Activated CD8-positive, alpha-beta memory T cell treated with anti-CD3 and anti-CD28 coated beads, Interleukin-2, amount 10 ng/mL, durations not matched to agents 7 days and 5 days (primary cell): ENCODE measurements at regions not wholly inside any gene's neighbourhood (a gene's known extent, or its start where the extent isn't known, plus 50 kb on each side); places are given as distances from the start of the nearest gene placed in this dataset.
A peak's percentile ranks its signal among the peaks of the same experiment; 100 is the strongest.

ENCODE experiments used
- ATAC-seq: fragments of 150-1000 bp; cut with Tn5 transposase; one replicate; pipeline ENCODE4 v1.10.0; 2021; ENCODE audit warnings: moderate library complexity
- CTCF ChIA-PET: fragments of 350-600 bp; sonication (Branson Sonifier 250); formaldehyde crosslinking; loops from one replicate; lab custom pipeline; 2021; ENCODE audit warnings: antibody characterized with exemption; lab: Charles Lee
- DNase-seq: peaks from one replicate; pipeline ENCODE4 v3.0.0-alpha.2; 2020
- H3K27ac Mint-ChIP-seq: one replicate; pipeline ENCODE4 v1.8.0; 2021; ENCODE audit warnings: mild to moderate bottlenecking, mixed read lengths
- H3K27me3 Mint-ChIP-seq: one replicate; pipeline ENCODE4 v1.8.0; 2021; ENCODE audit warnings: mixed read lengths
- H3K36me3 Mint-ChIP-seq: one replicate; pipeline ENCODE4 v1.8.0; 2021; ENCODE audit warnings: mild to moderate bottlenecking, mixed read lengths
- H3K4me1 Mint-ChIP-seq: one replicate; pipeline ENCODE4 v1.8.0; 2021; ENCODE audit warnings: mixed read lengths
- H3K4me3 Mint-ChIP-seq: one replicate; pipeline ENCODE4 v1.8.0; 2021; ENCODE audit warnings: mild to moderate bottlenecking, moderate library complexity, mixed read lengths
- H3K9me3 Mint-ChIP-seq: one replicate; pipeline ENCODE4 v1.8.0; 2022; ENCODE audit warnings: low read depth, mixed read lengths

GRCh38 chr9:91040371-91041215 lies 239.0 kb downstream of the SYK start:
- ATAC-seq (no peak), DNase-seq (peak; percentile 31)
- CTCF ChIA-PET: interaction anchor here (0.9 to 1.4 kb wide), 4 partner anchors 126 to 392 kb away, joined by 3 to 6 read pairs (median 3); partner anchors contain the start of gene AUH
- no peaks in the 10 kb centered on the region for H3K27me3 Mint-ChIP-seq
- H3K27ac Mint-ChIP-seq: peak overlapping the region; percentile 38
- no peak overlapping the region for H3K4me3 Mint-ChIP-seq
- H3K36me3 Mint-ChIP-seq: peaks cover 4% of the 10 kb centered on the region
- H3K4me1 Mint-ChIP-seq: peaks cover 86% of the 10 kb centered on the region
- H3K9me3 Mint-ChIP-seq: no peaks in the 10 kb centered on the region

- Mint-ChIP-seq H3K36me3 (peaks cover 4% of the 10 kb centered on the region), H3K27ac (peak overlapping the region; percentile 44), H3K4me1 (peaks cover 83% of the 10 kb centered on the region), H3K9me3 (no peaks in the 10 kb centered on the region), H3K4me3 (no peak overlapping the region), H3K27me3 (no peaks in the 10 kb centered on the region)
- CTCF ChIA-PET: interaction anchor here (0.9 kb wide), 1 partner anchor 8 kb away, joined by 4 read pairs; no protein-coding TSS in a partner anchor
- no peak for ATAC-seq
- DNase-seq: peak; percentile 23
These were observed 240.4 kb downstream of the SYK start for GRCh38 chr9:91042024-91042423.

- CTCF ChIA-PET: interaction anchor here (0.9 kb wide), 1 partner anchor 9 kb away, joined by 4 read pairs; no protein-coding TSS in a partner anchor
- H3K36me3 Mint-ChIP-seq: peaks cover 4% of the 10 kb centered on the region
- H3K27me3 Mint-ChIP-seq: no peaks in the 10 kb centered on the region
- DNase-seq (peak; percentile 21), ATAC-seq (no peak)
- H3K4me1 Mint-ChIP-seq: peaks cover 83% of the 10 kb centered on the region
- H3K9me3 Mint-ChIP-seq: no peaks in the 10 kb centered on the region
- no peak overlapping the region for H3K27ac Mint-ChIP-seq
- H3K4me3 Mint-ChIP-seq: no peak overlapping the region
These were observed 240.9 kb downstream of the SYK start for GRCh38 chr9:91042541-91042940.

- no peak for ATAC-seq
- CTCF ChIA-PET: interaction anchor here (1.1 to 1.2 kb wide), 2 partner anchors 9 to 24 kb away, joined by 3 to 4 read pairs; no protein-coding TSS in a partner anchor
- peaks cover 83% of the 10 kb centered on the region for H3K4me1 Mint-ChIP-seq
- H3K4me3 Mint-ChIP-seq: no peak overlapping the region
- peaks cover 4% of the 10 kb centered on the region for H3K36me3 Mint-ChIP-seq
- no peaks in the 10 kb centered on the region for H3K27me3 Mint-ChIP-seq
- no peaks in the 10 kb centered on the region for H3K9me3 Mint-ChIP-seq
- DNase-seq: peak; percentile 38
- no peak overlapping the region for H3K27ac Mint-ChIP-seq
These were observed 241.6 kb downstream of the SYK start for GRCh38 chr9:91043056-91043810.

GRCh38 chr9:91043811-91044175 lies 242.2 kb downstream of the SYK start:
- H3K4me3 Mint-ChIP-seq: no peak overlapping the region
- no peak overlapping the region for H3K27ac Mint-ChIP-seq
- peak; percentile 38 for DNase-seq
- CTCF ChIA-PET: interaction anchor here (1.1 to 2.1 kb wide), 3 partner anchors 10 to 390 kb away, joined by 3 to 5 read pairs (median 4); no protein-coding TSS in a partner anchor
- H3K27me3 Mint-ChIP-seq: no peaks in the 10 kb centered on the region
- ATAC-seq: no peak
- H3K36me3 Mint-ChIP-seq: peaks cover 4% of the 10 kb centered on the region
- peaks cover 83% of the 10 kb centered on the region for H3K4me1 Mint-ChIP-seq
- no peaks in the 10 kb centered on the region for H3K9me3 Mint-ChIP-seq

- peaks cover 4% of the 10 kb centered on the region for H3K36me3 Mint-ChIP-seq
- DNase-seq: peak; percentile 34
- no peak for ATAC-seq
- H3K9me3 Mint-ChIP-seq: no peaks in the 10 kb centered on the region
- H3K27ac Mint-ChIP-seq: no peak overlapping the region
- no peaks in the 10 kb centered on the region for H3K27me3 Mint-ChIP-seq
- CTCF ChIA-PET: interaction anchor here (1.1 to 2.1 kb wide), 3 partner anchors 10 to 389 kb away, joined by 3 to 5 read pairs (median 4); no protein-coding TSS in a partner anchor
- H3K4me3 Mint-ChIP-seq: no peak overlapping the region
- H3K4me1 Mint-ChIP-seq: peaks cover 82% of the 10 kb centered on the region
These were observed 242.7 kb downstream of the SYK start for GRCh38 chr9:91044354-91044753.

GRCh38 chr9:91045041-91045440 lies 243.4 kb downstream of the SYK start:
- H3K27ac Mint-ChIP-seq: no peak overlapping the region
- DNase-seq (no peak), ATAC-seq (no peak)
- H3K9me3 Mint-ChIP-seq: no peaks in the 10 kb centered on the region
- peaks cover 5% of the 10 kb centered on the region for H3K36me3 Mint-ChIP-seq
- H3K4me1 Mint-ChIP-seq: peaks cover 77% of the 10 kb centered on the region
- H3K27me3 Mint-ChIP-seq: no peaks in the 10 kb centered on the region
- CTCF ChIA-PET: interaction anchor here (1.3 to 2.1 kb wide), 2 partner anchors 377 to 388 kb away, joined by 4 to 5 read pairs; no protein-coding TSS in a partner anchor
- H3K4me3 Mint-ChIP-seq: no peak overlapping the region

- DNase-seq: peak; percentile 79
- Mint-ChIP-seq H3K4me1 (peaks cover 71% of the 10 kb centered on the region), H3K4me3 (peak overlapping the region; percentile 59), H3K9me3 (no peaks in the 10 kb centered on the region), H3K27ac (peak overlapping the region; percentile 84), H3K27me3 (no peaks in the 10 kb centered on the region), H3K36me3 (peaks cover 15% of the 10 kb centered on the region)
- peak; percentile 74 for ATAC-seq
- CTCF ChIA-PET: no interaction called here
These were observed 245.9 kb downstream of the SYK start for GRCh38 chr9:91047529-91047928.

- Mint-ChIP-seq H3K9me3 (peaks cover 5% of the 10 kb centered on the region), H3K36me3 (peaks cover 17% of the 10 kb centered on the region), H3K27ac (peak overlapping the region; percentile 84), H3K27me3 (no peaks in the 10 kb centered on the region), H3K4me3 (peak overlapping the region; percentile 59), H3K4me1 (peaks cover 71% of the 10 kb centered on the region)
- CTCF ChIA-PET: no interaction called here
- ATAC-seq (peak; percentile 91), DNase-seq (peak; percentile 73)
These were observed 246.5 kb downstream of the SYK start for GRCh38 chr9:91047993-91048607.

GRCh38 chr9:91048749-91049148 lies 247.1 kb downstream of the SYK start:
- peak; percentile 31 for DNase-seq
- CTCF ChIA-PET: interaction anchor here (1.4 to 2.6 kb wide), 2 partner anchors 12 to 18 kb away, joined by 3 to 10 read pairs; no protein-coding TSS in a partner anchor
- ATAC-seq: no peak
- H3K9me3 Mint-ChIP-seq: peaks cover 7% of the 10 kb centered on the region
- peak overlapping the region; percentile 84 for H3K27ac Mint-ChIP-seq
- H3K4me3 Mint-ChIP-seq: no peak overlapping the region
- H3K27me3 Mint-ChIP-seq: no peaks in the 10 kb centered on the region
- peaks cover 66% of the 10 kb centered on the region for H3K4me1 Mint-ChIP-seq
- H3K36me3 Mint-ChIP-seq: peaks cover 18% of the 10 kb centered on the region

- Mint-ChIP-seq H3K4me3 (no peak overlapping the region), H3K9me3 (peaks cover 8% of the 10 kb centered on the region), H3K36me3 (peaks cover 20% of the 10 kb centered on the region), H3K4me1 (peaks cover 27% of the 10 kb centered on the region), H3K27me3 (no peaks in the 10 kb centered on the region), H3K27ac (no peak overlapping the region)
- DNase-seq (no peak), ATAC-seq (no peak)
- CTCF ChIA-PET: no interaction called here
These were observed 252.2 kb downstream of the SYK start for GRCh38 chr9:91053824-91054223.

- peaks cover 21% of the 10 kb centered on the region for H3K36me3 Mint-ChIP-seq
- no peak for ATAC-seq
- peaks cover 8% of the 10 kb centered on the region for H3K9me3 Mint-ChIP-seq
- CTCF ChIA-PET: interaction anchor here (0.9 kb wide), 1 partner anchor 404 kb away, joined by 3 read pairs; no protein-coding TSS in a partner anchor
- no peak for DNase-seq
- peaks cover 22% of the 10 kb centered on the region for H3K4me1 Mint-ChIP-seq
- no peak overlapping the region for H3K27ac Mint-ChIP-seq
- no peak overlapping the region for H3K4me3 Mint-ChIP-seq
- no peaks in the 10 kb centered on the region for H3K27me3 Mint-ChIP-seq
These were observed 254.2 kb downstream of the SYK start for GRCh38 chr9:91055845-91056244.

- CTCF ChIA-PET: interaction anchor here (0.9 kb wide), 2 partner anchors 13 to 403 kb away, joined by 3 read pairs; no protein-coding TSS in a partner anchor
- Mint-ChIP-seq H3K4me1 (peaks cover 26% of the 10 kb centered on the region), H3K27me3 (no peaks in the 10 kb centered on the region), H3K9me3 (peaks cover 8% of the 10 kb centered on the region), H3K27ac (no peak overlapping the region), H3K36me3 (peaks cover 20% of the 10 kb centered on the region), H3K4me3 (no peak overlapping the region)
- no peak for DNase-seq
- no peak for ATAC-seq
These were observed 254.9 kb downstream of the SYK start for GRCh38 chr9:91056486-91056885.
